ENCODE measurements at regions not wholly inside any gene's neighbourhood (a gene's known extent, or its start where the extent isn't known, plus 50 kb on each side); places are given as distances from the start of the nearest gene placed in this dataset.
"Not testable (repeated sequence)": the region's sequence is repeated elsewhere in the genome, so short reads cannot be mapped to it uniquely, and the experiment has no call there.

DNA sequence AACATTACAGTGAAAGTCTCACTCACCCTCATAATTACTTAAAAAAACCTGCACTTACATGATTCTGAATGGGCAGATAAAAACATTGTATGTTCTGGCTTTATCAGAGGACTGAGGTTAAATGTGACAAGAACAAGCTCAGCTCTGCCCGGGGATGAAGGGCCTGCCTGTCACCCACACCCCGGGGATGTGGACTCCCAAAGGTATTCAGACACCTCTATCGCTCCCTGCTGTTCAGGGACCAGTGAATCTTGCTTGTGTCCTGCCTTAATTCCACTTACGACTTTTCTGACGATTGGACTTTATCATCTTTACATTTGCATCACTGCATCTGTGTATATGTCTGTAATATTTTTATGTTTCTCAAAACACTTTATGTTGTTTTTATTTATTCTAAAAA is 341.8 kb upstream of the ANKRD20A1 start:
- TF ChIP-seq CHD4 (IDR thresholded peaks at IDR 0.05; ENCODE audit: borderline replicate concordance, low read length); SIX4 (CRISPR knock-in tag; IDR thresholded peaks at IDR 0.05); SRF (IDR thresholded peaks at IDR 0.05; ENCODE audit: low read depth, low read length); ATAD3A (CRISPR knock-in tag; IDR thresholded peaks at IDR 0.05); NRL (CRISPR knock-in tag; IDR thresholded peaks at IDR 0.05; ENCODE audit: borderline replicate concordance); RBM22 (optimal IDR thresholded peaks at IDR 0.05; ENCODE audit: low read length); HDAC2 (CRISPR knock-in tag; IDR thresholded peaks at IDR 0.05); POLR2A (IDR thresholded peaks at IDR 0.05; ENCODE audit: insufficient read depth in 1 of 2, low read depth in 2 of 2, low read length in 2 of 2); JUN (CRISPR knock-in tag; IDR thresholded peaks at IDR 0.05); BRCA1 (CRISPR knock-in tag; IDR thresholded peaks at IDR 0.05); ZNF878 (CRISPR knock-in tag; IDR thresholded peaks at IDR 0.05): not testable (repeated sequence)
- TF ChIP-seq, protein P1, sequence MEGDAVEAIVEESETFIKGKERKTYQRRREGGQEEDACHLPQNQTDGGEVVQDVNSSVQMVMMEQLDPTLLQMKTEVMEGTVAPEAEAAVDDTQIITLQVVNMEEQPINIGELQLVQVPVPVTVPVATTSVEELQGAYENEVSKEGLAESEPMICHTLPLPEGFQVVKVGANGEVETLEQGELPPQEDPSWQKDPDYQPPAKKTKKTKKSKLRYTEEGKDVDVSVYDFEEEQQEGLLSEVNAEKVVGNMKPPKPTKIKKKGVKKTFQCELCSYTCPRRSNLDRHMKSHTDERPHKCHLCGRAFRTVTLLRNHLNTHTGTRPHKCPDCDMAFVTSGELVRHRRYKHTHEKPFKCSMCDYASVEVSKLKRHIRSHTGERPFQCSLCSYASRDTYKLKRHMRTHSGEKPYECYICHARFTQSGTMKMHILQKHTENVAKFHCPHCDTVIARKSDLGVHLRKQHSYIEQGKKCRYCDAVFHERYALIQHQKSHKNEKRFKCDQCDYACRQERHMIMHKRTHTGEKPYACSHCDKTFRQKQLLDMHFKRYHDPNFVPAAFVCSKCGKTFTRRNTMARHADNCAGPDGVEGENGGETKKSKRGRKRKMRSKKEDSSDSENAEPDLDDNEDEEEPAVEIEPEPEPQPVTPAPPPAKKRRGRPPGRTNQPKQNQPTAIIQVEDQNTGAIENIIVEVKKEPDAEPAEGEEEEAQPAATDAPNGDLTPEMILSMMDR (CRISPR knock-in tag; IDR thresholded peaks at IDR 0.05): not testable (repeated sequence)
